ENCODE measurements at regions not wholly inside any gene's neighbourhood (a gene's known extent, or its start where the extent isn't known, plus 50 kb on each side); places are given as distances from the start of the nearest gene placed in this dataset.

GRCh38 chr5:86320266-86320665 is 297.5 kb upstream of the COX7C start:
- H3K79me2 ChIP-seq (ENCODE audit: control insufficient read depth, insufficient read depth, low read length): no peaks in the 10 kb centered on the region
- ChIA-PET SMC1A (ENCODE audit: uncharacterized antibody, unreplicated experiment) (no interaction called here), CTCF (no interaction called here), RAD21 (ENCODE audit: unreplicated experiment) (no interaction called here), POLR2A (no interaction called here)
- no TSS peak for BruUV-seq (replicated peaks)
- no peak overlapping the region for H2AFZ ChIP-seq (ENCODE audit: control insufficient read depth, low read depth, low read length)
- no peak overlapping the region for H3K9ac ChIP-seq (ENCODE audit: control insufficient read depth, insufficient read depth, low read length)
- H4K20me1 ChIP-seq (ENCODE audit: control insufficient read depth, insufficient read depth): no peaks in the 10 kb centered on the region
- H3K4me1 ChIP-seq (ENCODE audit: control insufficient read depth, insufficient read depth, low read length): no peaks in the 10 kb centered on the region
- no peak overlapping the region for H3K27ac ChIP-seq (ENCODE audit: control insufficient read depth, insufficient read depth)
- in situ Hi-C loops (cut with MboI) (no loop called here), intact Hi-C loops (cut with micrococcal nuclease; ENCODE audit: unreplicated experiment) (no loop called here)
- no peaks in the 10 kb centered on the region for H3K27me3 ChIP-seq (replicated peaks in 1 of 2; ENCODE audit: control insufficient read depth in 2 of 2, insufficient read depth in 2 of 2, low read length in 1 of 2)
- no peak for ATAC-seq
- H3K36me3 ChIP-seq (ENCODE audit: control insufficient read depth in 2 of 2, insufficient read depth in 2 of 2, low read length in 1 of 2): no peaks in the 10 kb centered on the region
- FAIRE-seq: no peak
- no peak overlapping the region for H3K4me2 ChIP-seq (ENCODE audit: control insufficient read depth, insufficient read depth)
- no peak overlapping the region for H3K4me3 ChIP-seq
- H3K9me3 ChIP-seq (replicated peaks; ENCODE audit: control insufficient read depth, insufficient read depth, low read length): no peaks in the 10 kb centered on the region
- no peak for DNase-seq (ENCODE audit: low read depth, low spot score)
- TF ChIP-seq TCF7 (IDR thresholded peaks at IDR 0.05; ENCODE audit: borderline replicate concordance) (no peak), IRF3 (IDR thresholded peaks at IDR 0.05) (no peak), ATF2 (IDR thresholded peaks at IDR 0.05; ENCODE audit: low read length) (no peak), NRF1 (conservative IDR thresholded peaks at IDR 0.05; ENCODE audit: low read depth, low read length) (no peak), ZNF24 (IDR thresholded peaks at IDR 0.05) (no peak), SREBF2 (IDR thresholded peaks at IDR 0.05; ENCODE audit: low read length) (no peak), SP1 (IDR thresholded peaks at IDR 0.05; ENCODE audit: low read depth, low read length) (no peak), TCF3 (IDR thresholded peaks at IDR 0.05; ENCODE audit: borderline replicate concordance, insufficient read depth, low read depth, low read length) (no peak), TCF12 (IDR thresholded peaks at IDR 0.05; ENCODE audit: low read depth, low read length) (no peak), CHD4 (IDR thresholded peaks at IDR 0.05) (no peak), MTA2 (IDR thresholded peaks at IDR 0.05; ENCODE audit: low read depth) (no peak), MYB (IDR thresholded peaks at IDR 0.05; ENCODE audit: borderline replicate concordance, low read depth, low read length) (no peak), ATF7 (IDR thresholded peaks at IDR 0.05; ENCODE audit: low read depth) (no peak), SMC3 (IDR thresholded peaks at IDR 0.05; ENCODE audit: borderline replicate concordance, low read length) (no peak), RAD51 (IDR thresholded peaks at IDR 0.05) (no peak), EED (IDR thresholded peaks at IDR 0.05; ENCODE audit: low read depth) (no peak)
